ENCODE measurements at regions not wholly inside any gene's neighbourhood (a gene's known extent, or its start where the extent isn't known, plus 50 kb on each side); places are given as distances from the start of the nearest gene placed in this dataset.
"Not testable (repeated sequence)": the region's sequence is repeated elsewhere in the genome, so short reads cannot be mapped to it uniquely, and the experiment has no call there.

DNA sequence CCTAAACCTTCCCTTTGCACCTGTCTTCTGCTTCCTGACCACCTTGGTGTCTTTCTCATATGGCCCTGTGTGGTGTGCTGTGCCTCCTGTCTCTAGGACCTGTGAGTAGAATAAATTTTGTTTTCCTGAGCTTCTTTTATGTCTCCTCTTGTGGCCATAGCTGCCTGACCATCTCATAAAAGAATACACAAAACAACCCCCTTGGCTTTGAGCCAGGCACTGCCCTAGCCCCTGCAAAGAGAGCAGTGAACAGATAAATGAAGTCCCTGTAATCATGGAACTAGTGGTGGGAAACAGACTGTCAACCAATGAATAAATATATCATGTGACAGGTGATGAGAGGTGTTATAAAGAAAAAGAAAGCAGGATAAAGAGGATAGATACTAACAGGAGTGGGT is 485.1 kb downstream of the CSNK1G3 start:
- H3K27ac ChIP-seq: no peak overlapping the region
- no peaks in the 10 kb centered on the region for H4K20me1 ChIP-seq (ENCODE audit: insufficient read depth)

DNA sequence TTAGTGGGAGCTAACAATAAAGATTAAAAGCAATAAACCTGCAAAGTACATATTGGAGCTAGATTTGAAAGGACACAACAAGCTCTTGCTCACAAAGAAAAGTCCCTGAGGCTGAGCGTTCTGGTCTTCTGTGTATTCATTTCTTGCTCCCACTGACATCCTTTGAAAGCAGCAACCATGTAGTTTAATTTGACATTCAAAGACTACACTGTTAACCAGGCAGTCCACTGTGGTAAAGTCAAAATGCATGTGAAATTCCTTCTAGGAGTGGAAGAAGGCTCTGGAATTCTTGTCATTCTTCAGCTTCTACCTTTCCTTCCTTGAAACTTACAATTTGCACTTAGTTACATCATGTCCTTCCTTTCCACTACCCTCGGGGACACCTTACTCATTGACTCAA is 480.7 kb downstream of the CSNK1G3 start:
- Histone ChIP-seq H3K4me2 (ENCODE audit: unreplicated experiment) (no peak overlapping the region), H3F3A (ENCODE audit: insufficient read depth) (peaks cover 6% of the 10 kb centered on the region), H3K27ac (no peak overlapping the region), H3K27me3 (replicated peaks; ENCODE audit: insufficient read depth) (peaks cover 43% of the 10 kb centered on the region), H3K9ac (no peak overlapping the region), H3K36me3 (ENCODE audit: low read depth) (no peaks in the 10 kb centered on the region), H3K9me3 (ENCODE audit: low read depth) (no peaks in the 10 kb centered on the region), H3K9me2 (ENCODE audit: insufficient read depth) (no peaks in the 10 kb centered on the region), H3K79me2 (ENCODE audit: insufficient read depth) (no peaks in the 10 kb centered on the region), H2AFZ (no peak overlapping the region), H4K20me1 (ENCODE audit: insufficient read depth) (no peaks in the 10 kb centered on the region), H3K4me1 (ENCODE audit: insufficient read depth) (peaks cover 7% of the 10 kb centered on the region), H3K4me3 (no peak overlapping the region)
- in situ Hi-C loops (cut with MboI): no loop called here
- no peak for DNase-seq
- TF ChIP-seq EZH2phosphoT487 (IDR thresholded peaks at IDR 0.05; ENCODE audit: insufficient read depth, low read depth) (no peak), EZH2 (IDR thresholded peaks at IDR 0.05; ENCODE audit: insufficient read depth, poor library complexity, severe bottlenecking) (no peak)
- WGBS, 2 experiments (ENCODE audit: low coverage in 1 of 2, low lambda C conversion rate in 2 of 2, missing lambda C conversion rate in 2 of 2): 82 to 83% methylated on average over 2 of the region's 2 CpGs

More for the DNA sequence above, 485.1 kb downstream of the CSNK1G3 start:
- no peak overlapping the region for H2AFZ ChIP-seq
- in situ Hi-C loops (cut with MboI): no loop called here
- H3K9ac ChIP-seq: no peak overlapping the region
- peaks cover 41% of the 10 kb centered on the region for H3K27me3 ChIP-seq (replicated peaks; ENCODE audit: insufficient read depth)
- DNase-seq: no peak
- H3K9me2 ChIP-seq (ENCODE audit: insufficient read depth): no peaks in the 10 kb centered on the region
- no peaks in the 10 kb centered on the region for H3K36me3 ChIP-seq (ENCODE audit: low read depth)
- peaks cover 14% of the 10 kb centered on the region for H3K4me1 ChIP-seq (ENCODE audit: insufficient read depth)
- TF ChIP-seq EZH2 (IDR thresholded peaks at IDR 0.05; ENCODE audit: insufficient read depth, poor library complexity, severe bottlenecking) (no peak), EZH2phosphoT487 (IDR thresholded peaks at IDR 0.05; ENCODE audit: insufficient read depth, low read depth) (no peak)
- peak overlapping the region; percentile 38 for H3K4me3 ChIP-seq
- H3F3A ChIP-seq (ENCODE audit: insufficient read depth): peaks cover 18% of the 10 kb centered on the region
- H3K9me3 ChIP-seq (ENCODE audit: low read depth): no peaks in the 10 kb centered on the region
- peak overlapping the region; percentile 63 for H3K4me2 ChIP-seq (ENCODE audit: unreplicated experiment)
- H3K79me2 ChIP-seq (ENCODE audit: insufficient read depth): no peaks in the 10 kb centered on the region

DNA sequence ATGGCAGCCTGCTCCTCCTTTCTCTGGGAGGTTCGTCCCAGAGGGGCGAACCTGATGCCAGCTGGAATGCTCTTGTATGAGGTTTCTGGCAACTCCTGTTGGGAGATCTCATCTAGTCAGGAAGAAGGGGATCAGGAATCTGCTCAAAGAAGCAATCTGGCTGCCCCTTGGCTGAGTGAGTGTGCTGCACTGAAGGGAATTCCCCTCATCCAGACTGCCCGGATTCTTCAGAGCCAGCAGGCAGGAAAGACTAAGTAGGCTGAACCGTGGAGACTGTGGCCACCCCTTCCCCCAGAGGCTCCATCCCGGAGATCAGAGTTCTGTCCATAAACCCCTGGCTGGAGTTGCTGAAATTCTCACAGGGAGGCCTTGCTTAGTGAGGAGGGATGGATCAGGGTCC is 476.0 kb downstream of the CSNK1G3 start:
- H3K4me2 ChIP-seq (ENCODE audit: unreplicated experiment): no peak overlapping the region
- H3K79me2 ChIP-seq (ENCODE audit: insufficient read depth): no peaks in the 10 kb centered on the region
- no peak overlapping the region for H3K4me3 ChIP-seq
- H3K4me1 ChIP-seq (ENCODE audit: insufficient read depth): no peaks in the 10 kb centered on the region
- DNase-seq: no peak
- no peak overlapping the region for H3K9ac ChIP-seq
- TF ChIP-seq EZH2 (IDR thresholded peaks at IDR 0.05; ENCODE audit: insufficient read depth, poor library complexity, severe bottlenecking) (no peak), EZH2phosphoT487 (IDR thresholded peaks at IDR 0.05; ENCODE audit: insufficient read depth, low read depth) (no peak)
- peaks cover 49% of the 10 kb centered on the region for H3K27me3 ChIP-seq (replicated peaks; ENCODE audit: insufficient read depth)
- WGBS, 2 experiments (ENCODE audit: low coverage in 1 of 2, low lambda C conversion rate in 2 of 2, missing lambda C conversion rate in 2 of 2): 61 to 65% methylated on average over 5 of the region's 5 CpGs
- H3K9me2 ChIP-seq (ENCODE audit: insufficient read depth): no peaks in the 10 kb centered on the region
- H4K20me1 ChIP-seq (ENCODE audit: insufficient read depth): no peaks in the 10 kb centered on the region
- H2AFZ ChIP-seq: no peak overlapping the region
- H3K36me3 ChIP-seq (ENCODE audit: low read depth): no peaks in the 10 kb centered on the region
- H3K9me3 ChIP-seq (ENCODE audit: low read depth): no peaks in the 10 kb centered on the region
- H3F3A ChIP-seq (ENCODE audit: insufficient read depth): no peaks in the 10 kb centered on the region
- H3K27ac ChIP-seq: no peak overlapping the region
- in situ Hi-C loops (cut with MboI): no loop called here

DNA sequence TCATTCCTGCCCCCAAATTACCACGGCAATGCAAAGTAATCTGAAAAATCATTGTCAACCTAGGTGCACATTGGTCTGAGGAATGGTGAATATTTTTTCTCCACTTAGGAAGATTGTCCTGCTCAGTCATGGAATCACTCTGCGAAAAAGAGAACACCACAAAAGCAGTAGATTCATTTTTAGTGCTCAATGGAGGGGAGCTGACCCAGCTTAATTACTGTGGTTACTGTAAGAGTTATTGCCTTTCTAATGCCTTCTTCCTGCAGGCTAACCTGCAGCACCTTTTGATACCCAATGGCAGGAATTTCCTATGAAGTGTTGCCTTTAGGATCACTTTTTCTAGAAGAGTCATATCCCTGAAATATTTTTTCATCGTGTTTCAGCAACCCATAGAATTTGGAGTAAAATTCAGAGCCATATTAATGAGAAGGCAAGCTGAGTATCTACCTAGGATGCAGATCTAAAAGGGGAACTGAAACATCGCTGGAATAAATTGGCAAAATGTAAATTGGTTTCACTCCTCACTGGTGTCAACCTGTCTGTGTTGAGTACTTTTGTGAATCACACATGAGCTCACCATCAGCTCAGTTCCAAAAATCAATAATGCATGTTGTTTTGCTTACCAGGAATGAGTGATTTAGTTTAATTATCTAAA is 464.5 kb downstream of the CSNK1G3 start:
- no peaks in the 10 kb centered on the region for H3F3A ChIP-seq (ENCODE audit: insufficient read depth)
- no peak overlapping the region for H2AFZ ChIP-seq
- no peaks in the 10 kb centered on the region for H3K36me3 ChIP-seq (ENCODE audit: low read depth)
- in situ Hi-C loops (cut with MboI): no loop called here
- no peaks in the 10 kb centered on the region for H3K9me2 ChIP-seq (ENCODE audit: insufficient read depth)
- no peak overlapping the region for H3K9ac ChIP-seq
- H3K79me2 ChIP-seq (ENCODE audit: insufficient read depth): no peaks in the 10 kb centered on the region
- H3K27me3 ChIP-seq (replicated peaks; ENCODE audit: insufficient read depth): peaks cover 23% of the 10 kb centered on the region
- no peak overlapping the region for H3K4me3 ChIP-seq
- H3K27ac ChIP-seq: no peak overlapping the region
- H3K9me3 ChIP-seq (ENCODE audit: low read depth): no peaks in the 10 kb centered on the region
- no peak for DNase-seq
- TF ChIP-seq EZH2 (IDR thresholded peaks at IDR 0.05; ENCODE audit: insufficient read depth, poor library complexity, severe bottlenecking) (no peak), EZH2phosphoT487 (IDR thresholded peaks at IDR 0.05; ENCODE audit: insufficient read depth, low read depth) (no peak)
- 71 to 79% methylated on average over 4 of the region's 4 CpGs for WGBS, 2 experiments (ENCODE audit: low coverage in 1 of 2, low lambda C conversion rate in 2 of 2, missing lambda C conversion rate in 2 of 2)
- H3K4me1 ChIP-seq (ENCODE audit: insufficient read depth): no peaks in the 10 kb centered on the region
- H4K20me1 ChIP-seq (ENCODE audit: insufficient read depth): no peaks in the 10 kb centered on the region
- no peak overlapping the region for H3K4me2 ChIP-seq (ENCODE audit: unreplicated experiment)

DNA sequence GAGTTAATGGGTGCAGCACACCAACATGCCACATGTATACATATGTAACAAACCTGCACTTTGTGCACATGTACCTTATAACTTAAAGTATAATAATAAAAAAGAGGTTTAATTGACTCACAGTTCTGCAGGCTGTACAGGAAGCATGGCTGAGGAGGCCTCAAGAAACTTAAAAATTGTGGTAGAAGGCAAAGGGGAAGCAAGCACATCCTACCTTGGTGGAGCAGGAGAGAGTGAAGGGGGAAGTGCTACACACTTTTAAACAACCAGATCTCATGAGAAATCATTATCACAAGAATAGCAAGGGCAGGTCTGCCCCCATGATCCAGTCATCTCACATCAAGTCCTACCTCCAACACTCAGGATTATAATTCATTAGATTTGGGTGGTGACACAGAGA is 463.5 kb downstream of the CSNK1G3 start:
- H3K4me3 ChIP-seq; H3K4me2 ChIP-seq (ENCODE audit: unreplicated experiment); H4K20me1 ChIP-seq (ENCODE audit: insufficient read depth); H2AFZ ChIP-seq; H3F3A ChIP-seq (ENCODE audit: insufficient read depth); H3K27ac ChIP-seq; H3K9ac ChIP-seq; H3K36me3 ChIP-seq (ENCODE audit: low read depth); H3K9me2 ChIP-seq (ENCODE audit: insufficient read depth); H3K79me2 ChIP-seq (ENCODE audit: insufficient read depth); H3K4me1 ChIP-seq (ENCODE audit: insufficient read depth); DNase-seq; in situ Hi-C loops (cut with MboI); H3K9me3 ChIP-seq (ENCODE audit: low read depth): not testable (repeated sequence)
- peaks cover 18% of the 10 kb centered on the region for H3K27me3 ChIP-seq (replicated peaks; ENCODE audit: insufficient read depth)
